T47D (cell line): ENCODE measurements at regions not wholly inside any gene's neighbourhood (a gene's known extent, or its start where the extent isn't known, plus 50 kb on each side); places are given as distances from the start of the nearest gene placed in this dataset.

Experiments
- DNase-seq, 2 experiments: peaks; one replicate each; pipeline versions ENCODE4 v3.0.0 to v3.0.0-alpha.2; 2011 to 2012; ENCODE audit warnings: low read depth in 1 of 2, low spot score in 1 of 2
- JUND ChIP-seq: IDR thresholded peaks from 2 replicates; pipeline ENCODE4 v1.6.1; 2012; ENCODE audit warnings: low read depth
- in situ Hi-C: cut with HindIII; loops from 2 replicates; pipeline ENCODE4 v1.10.0; 2016; ENCODE audit warnings: low sequenced_read_pairs, low pct_unique_long_range_greater_than_20kb

DNA sequence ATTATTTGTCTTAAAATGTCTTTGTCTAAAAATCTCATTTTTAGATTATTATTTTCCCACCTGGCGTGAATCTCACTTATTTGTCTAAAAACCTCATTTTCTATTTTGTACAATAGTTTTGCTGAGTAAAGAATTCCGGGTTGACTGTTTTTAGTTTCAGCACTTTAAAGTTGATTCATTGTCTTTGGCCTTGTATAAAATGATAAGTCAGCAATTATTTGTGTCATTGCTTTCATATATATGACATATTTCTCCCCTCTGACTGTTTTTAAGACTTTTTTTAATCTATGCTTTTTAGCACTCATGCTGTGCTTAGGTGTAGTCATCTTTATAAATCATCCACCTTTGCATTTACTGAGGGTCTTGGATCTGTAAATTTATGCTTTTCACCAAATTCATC, 92.1 kb upstream of the DOK6 start:
- no peak for DNase-seq
- in situ Hi-C loops = no loop called here
- no peak for TF ChIP-seq JUND

DNA sequence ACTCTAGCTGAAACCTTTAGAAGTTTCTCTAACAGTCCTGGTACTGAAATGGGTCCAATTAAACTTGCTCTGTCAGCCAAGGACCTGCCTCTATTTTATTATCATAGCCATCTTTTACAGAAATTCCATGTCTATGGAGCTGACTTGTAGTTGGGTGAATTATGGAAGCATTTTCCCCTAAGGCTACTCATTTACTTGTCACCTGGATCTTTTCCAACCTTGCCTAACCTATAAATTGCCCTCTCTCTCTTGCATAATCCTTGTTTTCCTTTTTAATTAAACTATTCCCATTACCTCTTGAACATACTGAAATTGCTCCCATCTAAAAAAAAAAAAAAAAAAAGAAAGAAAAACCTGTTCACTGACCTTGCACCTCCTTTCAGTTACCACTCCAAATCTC, 74.6 kb upstream of the DOK6 start:
- no peak for DNase-seq
- TF ChIP-seq JUND = no peak
- in situ Hi-C loops = no loop called here

DNA sequence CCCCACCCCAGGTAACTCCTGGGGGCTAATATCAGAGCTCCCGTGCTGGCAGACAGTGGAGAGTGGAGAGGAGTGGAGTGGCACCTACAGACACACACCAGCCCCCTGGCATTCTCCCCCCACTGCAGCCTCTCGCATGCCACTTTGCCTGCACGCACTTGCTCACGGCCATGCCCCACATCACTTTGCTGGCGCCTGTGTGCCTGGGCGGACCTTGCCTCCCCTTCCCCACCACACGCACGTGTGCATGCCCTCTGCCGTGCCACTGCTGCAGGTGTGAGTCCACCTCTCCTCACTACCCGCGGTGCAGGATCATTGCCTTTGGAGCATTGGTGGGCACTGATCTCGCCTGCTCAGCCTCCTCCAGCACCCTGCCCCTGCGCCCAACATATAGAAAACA, 72.6 kb upstream of the DOK6 start:
- in situ Hi-C loops = no loop called here
- TF ChIP-seq JUND = no peak
- no peak for DNase-seq

DNA sequence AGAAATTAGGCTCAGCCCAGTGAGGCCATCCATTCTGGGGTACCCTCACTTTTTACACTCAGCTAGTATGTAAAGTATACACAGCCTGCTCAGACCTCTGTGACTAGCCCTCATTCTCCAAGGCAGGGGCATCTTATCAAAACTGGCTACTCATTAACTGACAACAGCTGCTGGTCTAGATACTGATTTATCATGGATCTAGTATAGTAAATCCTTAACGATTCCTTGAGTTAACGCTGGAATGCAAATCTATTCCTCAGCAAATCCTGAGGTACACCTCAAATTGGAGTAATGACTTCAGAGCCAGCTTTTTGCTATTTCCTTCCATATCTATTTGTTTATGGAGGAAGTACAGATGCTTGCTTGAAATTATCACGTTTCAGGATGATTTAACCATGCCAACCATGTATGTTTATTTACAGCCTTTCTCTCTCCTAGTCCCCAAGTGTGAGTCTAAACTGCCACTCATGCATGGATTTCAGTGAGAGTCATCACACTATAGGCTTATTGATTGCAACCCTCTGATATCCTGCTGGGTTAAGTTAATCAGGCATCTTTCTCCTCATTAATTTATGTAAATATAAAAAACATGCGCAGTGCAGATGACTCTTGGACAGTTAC, 70.2 kb upstream of the DOK6 start:
- no peak for TF ChIP-seq JUND
- DNase-seq = no peak
- in situ Hi-C loops = no loop called here

DNA sequence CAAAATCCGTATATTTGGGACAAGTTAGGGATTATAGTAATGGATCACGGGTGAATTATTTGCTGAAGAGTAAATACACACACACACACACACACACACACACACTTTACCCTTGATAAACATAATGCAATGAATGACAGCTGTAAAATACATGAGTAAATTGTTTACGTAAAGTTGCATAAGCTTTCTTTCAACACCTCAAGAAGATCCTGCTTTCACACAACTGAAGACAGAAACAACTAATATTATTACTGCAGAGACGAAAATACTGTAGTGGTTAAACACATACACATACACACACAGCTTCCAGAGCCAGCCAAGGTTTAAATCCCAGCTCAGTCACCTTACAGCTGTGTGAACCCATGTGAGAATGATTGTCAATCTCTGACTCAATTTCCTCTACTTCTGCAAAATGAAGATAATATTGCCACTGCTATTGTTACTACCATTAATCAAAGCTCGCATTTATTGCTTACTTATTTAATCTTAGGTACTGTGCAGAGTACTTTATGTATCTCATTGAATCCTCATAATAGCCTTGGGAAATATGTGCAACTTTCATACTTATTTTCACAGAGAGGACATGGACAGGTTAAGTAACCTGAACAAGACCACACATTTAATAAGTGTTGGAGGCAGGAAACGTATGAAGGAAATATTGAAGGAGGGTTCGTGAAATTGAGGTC, 50.6 kb upstream of the DOK6 start:
- TF ChIP-seq JUND = no peak
- DNase-seq = no peak
- in situ Hi-C loops = no loop called here
